ENCODE measurements at regions not wholly inside any gene's neighbourhood (a gene's known extent, or its start where the extent isn't known, plus 50 kb on each side); places are given as distances from the start of the nearest gene placed in this dataset.
"Not testable (repeated sequence)": the region's sequence is repeated elsewhere in the genome, so short reads cannot be mapped to it uniquely, and the experiment has no call there.

DNA sequence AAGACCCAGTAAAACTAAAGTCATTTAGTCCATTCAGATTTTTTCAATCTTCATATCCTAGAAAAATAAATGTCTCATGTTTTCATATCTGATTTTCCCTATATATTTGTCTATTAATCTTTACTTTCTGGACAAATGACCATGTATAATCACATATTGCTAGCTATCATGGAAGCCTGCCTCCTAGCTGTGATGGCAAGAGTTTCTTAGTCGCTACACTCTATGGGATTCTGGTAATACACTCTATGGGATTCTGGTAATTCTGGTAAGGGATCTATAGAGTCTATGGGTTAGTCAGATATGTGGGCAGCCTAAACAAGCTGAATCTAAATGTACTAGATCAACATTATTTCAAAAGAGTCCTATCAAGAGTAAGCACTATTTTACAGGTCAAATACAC is 198.7 kb upstream of the LHX8 start:
- no peak for DNase-seq (ENCODE audit: low read depth in 4 of 6, low spot score in 6 of 6)
- no peaks in the 10 kb centered on the region for H3K36me3 ChIP-seq (ENCODE audit: control insufficient read depth, insufficient read depth, low read length)
- H3K27me3 ChIP-seq (ENCODE audit: control insufficient read depth, insufficient read depth, low read length), result no peaks in the 10 kb centered on the region
- H3K4me3 ChIP-seq (ENCODE audit: low read depth, low read length), result no peak overlapping the region
- no peaks in the 10 kb centered on the region for H3K9me3 ChIP-seq (ENCODE audit: control insufficient read depth, insufficient read depth, low read length)
- no CpG with 5 or more reads among the region's 1 CpG for WGBS (ENCODE audit: insufficient coverage)
- H3K4me1 ChIP-seq (ENCODE audit: control insufficient read depth, insufficient read depth, low read length), result no peaks in the 10 kb centered on the region
- H3K27ac ChIP-seq (ENCODE audit: low read depth, low read length), result no peak overlapping the region

DNA sequence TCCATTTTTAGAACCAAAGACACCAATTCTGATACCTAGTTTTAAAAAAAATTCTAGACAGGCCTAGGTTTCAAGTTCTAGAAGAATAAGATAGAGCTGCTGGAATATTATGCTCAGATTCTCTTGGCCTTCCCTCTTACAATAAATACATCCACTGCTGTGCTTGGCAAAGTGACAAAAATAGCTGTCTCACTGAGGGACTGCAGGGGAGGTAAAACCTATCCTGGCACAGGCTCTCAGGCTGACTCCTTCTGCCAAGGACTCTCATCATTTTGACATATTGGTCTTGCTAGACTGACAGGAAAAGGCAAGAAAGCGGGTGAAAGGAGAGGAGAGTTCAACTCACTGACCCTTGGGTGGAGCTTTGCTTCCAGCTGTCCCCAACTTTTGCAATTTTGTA is 197.0 kb upstream of the LHX8 start:
- WGBS (ENCODE audit: insufficient coverage), result no CpG with 5 or more reads among the region's 1 CpG
- DNase-seq (ENCODE audit: low read depth in 4 of 6, low spot score in 6 of 6), result peak in 3 of 6 donors; percentile 1 to 45 (median 28)

DNA sequence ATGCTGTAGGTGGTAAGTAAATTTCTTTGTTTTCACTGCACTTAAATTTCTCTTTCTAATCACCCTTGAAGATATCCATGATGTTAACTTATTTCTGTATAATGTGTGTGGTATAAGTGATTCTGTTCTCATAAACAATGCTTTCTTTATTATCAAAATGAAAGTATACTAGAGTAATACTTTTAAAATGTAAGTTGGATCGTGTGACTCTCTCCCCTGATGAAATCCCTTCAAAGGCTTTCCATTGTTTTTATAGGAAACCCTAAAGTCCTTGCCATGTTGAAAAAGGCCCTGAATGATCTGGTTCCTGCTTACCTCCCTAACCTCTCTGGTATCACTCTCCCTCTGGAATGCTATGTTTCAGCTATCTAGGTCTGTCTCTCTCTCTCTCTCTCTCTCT is 191.1 kb upstream of the LHX8 start:
- no peaks in the 10 kb centered on the region for H3K4me1 ChIP-seq (ENCODE audit: control insufficient read depth, insufficient read depth, low read length)
- no peak overlapping the region for H3K4me3 ChIP-seq (ENCODE audit: low read depth, low read length)
- H3K36me3 ChIP-seq (ENCODE audit: control insufficient read depth, insufficient read depth, low read length), result no peaks in the 10 kb centered on the region
- DNase-seq (ENCODE audit: low read depth in 4 of 6, low spot score in 6 of 6), result no peak
- H3K27me3 ChIP-seq (ENCODE audit: control insufficient read depth, insufficient read depth, low read length), result no peaks in the 10 kb centered on the region
- no CpG with 5 or more reads among the region's 1 CpG for WGBS (ENCODE audit: insufficient coverage)
- no peaks in the 10 kb centered on the region for H3K9me3 ChIP-seq (ENCODE audit: control insufficient read depth, insufficient read depth, low read length)
- H3K27ac ChIP-seq (ENCODE audit: low read depth, low read length), result no peak overlapping the region

More for the DNA sequence above, 197.0 kb upstream of the LHX8 start:
- Histone ChIP-seq H3K27me3 (ENCODE audit: control insufficient read depth, insufficient read depth, low read length) (no peaks in the 10 kb centered on the region), H3K9me3 (ENCODE audit: control insufficient read depth, insufficient read depth, low read length) (no peaks in the 10 kb centered on the region), H3K36me3 (ENCODE audit: control insufficient read depth, insufficient read depth, low read length) (no peaks in the 10 kb centered on the region), H3K4me3 (ENCODE audit: low read depth, low read length) (no peak overlapping the region), H3K4me1 (ENCODE audit: control insufficient read depth, insufficient read depth, low read length) (no peaks in the 10 kb centered on the region), H3K27ac (ENCODE audit: low read depth, low read length) (no peak overlapping the region)

DNA sequence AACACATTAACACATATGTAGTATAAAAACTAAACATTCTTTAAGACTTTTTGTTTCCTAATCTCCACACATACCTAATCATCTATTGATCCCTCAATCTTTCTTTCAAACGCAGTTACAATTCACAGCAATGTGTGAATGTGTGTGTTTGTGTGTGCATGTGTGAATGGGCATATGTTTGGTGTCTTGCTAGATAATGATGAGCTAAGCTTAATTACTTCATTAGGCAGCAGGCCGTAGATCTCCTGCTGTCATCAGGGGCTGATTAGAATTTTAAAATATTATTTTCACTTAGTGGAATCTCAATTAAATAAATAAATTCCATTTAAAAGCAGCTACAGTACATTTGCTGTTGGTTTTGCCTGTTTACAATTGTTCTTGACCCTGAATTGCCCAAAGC is 187.8 kb upstream of the LHX8 start:
- H3K9me3 ChIP-seq (ENCODE audit: control insufficient read depth, insufficient read depth, low read length), result no peaks in the 10 kb centered on the region
- no CpG with 5 or more reads among the region's 2 CpGs for WGBS (ENCODE audit: insufficient coverage)
- H3K4me1 ChIP-seq (ENCODE audit: control insufficient read depth, insufficient read depth, low read length), result no peaks in the 10 kb centered on the region
- no peak overlapping the region for H3K4me3 ChIP-seq (ENCODE audit: low read depth, low read length)
- H3K36me3 ChIP-seq (ENCODE audit: control insufficient read depth, insufficient read depth, low read length), result no peaks in the 10 kb centered on the region
- peak in 2 of 6 donors; percentile 14 to 29 for DNase-seq (ENCODE audit: low read depth in 4 of 6, low spot score in 6 of 6)
- no peaks in the 10 kb centered on the region for H3K27me3 ChIP-seq (ENCODE audit: control insufficient read depth, insufficient read depth, low read length)
- H3K27ac ChIP-seq (ENCODE audit: low read depth, low read length), result no peak overlapping the region

DNA sequence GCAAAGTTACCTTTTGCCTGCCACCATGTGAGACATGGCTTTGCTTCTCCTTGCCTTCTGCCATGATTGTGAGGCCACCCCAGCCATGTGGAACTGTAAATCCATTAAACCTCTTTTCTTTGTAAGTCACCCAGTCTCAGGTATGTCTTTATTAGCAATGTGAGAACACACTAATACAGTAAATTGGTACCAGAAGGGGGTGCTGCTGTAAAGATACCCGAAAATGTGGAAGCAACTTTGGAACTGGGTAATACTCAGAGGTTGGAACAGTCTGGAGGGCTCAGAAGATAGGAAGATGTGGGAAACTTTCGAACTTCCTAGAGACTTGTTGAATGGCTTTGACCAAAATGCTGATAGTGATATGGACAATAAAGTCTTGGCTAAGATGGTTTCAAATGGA is 184.8 kb upstream of the LHX8 start:
- H3K4me1 ChIP-seq (ENCODE audit: control insufficient read depth, insufficient read depth, low read length); H3K27ac ChIP-seq (ENCODE audit: low read depth, low read length); H3K36me3 ChIP-seq (ENCODE audit: control insufficient read depth, insufficient read depth, low read length); DNase-seq (ENCODE audit: low read depth in 4 of 6, low spot score in 6 of 6); H3K4me3 ChIP-seq (ENCODE audit: low read depth, low read length); H3K27me3 ChIP-seq (ENCODE audit: control insufficient read depth, insufficient read depth, low read length); H3K9me3 ChIP-seq (ENCODE audit: control insufficient read depth, insufficient read depth, low read length): not testable (repeated sequence)
- 83% methylated on average over 2 of the region's 2 CpGs for WGBS (ENCODE audit: insufficient coverage)

DNA sequence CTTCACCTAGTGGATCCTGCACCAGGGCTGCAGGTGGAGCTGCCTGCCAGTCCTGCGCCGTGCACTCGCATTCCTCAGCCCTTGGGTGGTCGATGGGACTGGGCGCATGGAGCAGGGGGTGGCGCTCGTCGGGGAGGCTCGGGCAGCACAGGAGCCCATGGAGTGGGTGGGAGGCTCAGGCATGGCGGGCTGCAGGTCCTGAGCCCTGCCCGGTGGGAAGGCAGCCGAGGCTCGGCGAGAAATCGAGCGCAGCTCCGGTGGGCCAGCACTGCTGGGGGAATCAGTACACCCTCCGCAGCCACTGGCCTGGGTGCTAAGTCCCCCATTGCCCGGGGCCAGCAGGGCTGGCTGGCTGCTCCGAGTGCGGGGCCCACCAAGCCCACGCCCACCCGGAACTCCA is 182.2 kb upstream of the LHX8 start:
- DNase-seq (ENCODE audit: low read depth in 4 of 6, low spot score in 6 of 6); H3K4me3 ChIP-seq (ENCODE audit: low read depth, low read length); H3K27ac ChIP-seq (ENCODE audit: low read depth, low read length); H3K36me3 ChIP-seq (ENCODE audit: control insufficient read depth, insufficient read depth, low read length); H3K9me3 ChIP-seq (ENCODE audit: control insufficient read depth, insufficient read depth, low read length); H3K27me3 ChIP-seq (ENCODE audit: control insufficient read depth, insufficient read depth, low read length); H3K4me1 ChIP-seq (ENCODE audit: control insufficient read depth, insufficient read depth, low read length): not testable (repeated sequence)
- WGBS (ENCODE audit: insufficient coverage), result 99% methylated on average over 9 of the region's 23 CpGs

DNA sequence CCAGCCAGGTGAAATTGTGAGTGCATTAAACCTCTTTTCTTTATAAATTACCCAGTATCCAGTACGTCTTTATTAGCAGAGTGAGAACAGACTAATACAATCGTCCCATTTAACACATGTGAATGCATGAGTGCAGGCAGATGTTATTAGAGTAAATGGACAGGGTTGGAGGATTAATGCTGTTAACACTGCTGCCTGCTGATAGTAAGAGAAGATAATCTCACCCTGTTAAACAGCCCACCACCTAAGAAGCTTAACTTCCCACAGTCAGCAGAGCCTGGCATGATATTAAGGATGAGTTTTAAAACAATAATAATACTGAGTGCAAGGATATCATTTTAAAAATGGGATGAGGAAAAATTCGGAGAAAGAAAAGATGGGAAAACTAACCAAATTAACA is 181.4 kb upstream of the LHX8 start:
- H3K27ac ChIP-seq (ENCODE audit: low read depth, low read length), result no peak overlapping the region
- no peak for DNase-seq (ENCODE audit: low read depth in 4 of 6, low spot score in 6 of 6)
- H3K4me3 ChIP-seq (ENCODE audit: low read depth, low read length), result no peak overlapping the region
- H3K9me3 ChIP-seq (ENCODE audit: control insufficient read depth, insufficient read depth, low read length), result no peaks in the 10 kb centered on the region
- no peaks in the 10 kb centered on the region for H3K36me3 ChIP-seq (ENCODE audit: control insufficient read depth, insufficient read depth, low read length)
- H3K27me3 ChIP-seq (ENCODE audit: control insufficient read depth, insufficient read depth, low read length), result no peaks in the 10 kb centered on the region
- WGBS (ENCODE audit: insufficient coverage), result no CpG with 5 or more reads among the region's 3 CpGs
- H3K4me1 ChIP-seq (ENCODE audit: control insufficient read depth, insufficient read depth, low read length), result no peaks in the 10 kb centered on the region

DNA sequence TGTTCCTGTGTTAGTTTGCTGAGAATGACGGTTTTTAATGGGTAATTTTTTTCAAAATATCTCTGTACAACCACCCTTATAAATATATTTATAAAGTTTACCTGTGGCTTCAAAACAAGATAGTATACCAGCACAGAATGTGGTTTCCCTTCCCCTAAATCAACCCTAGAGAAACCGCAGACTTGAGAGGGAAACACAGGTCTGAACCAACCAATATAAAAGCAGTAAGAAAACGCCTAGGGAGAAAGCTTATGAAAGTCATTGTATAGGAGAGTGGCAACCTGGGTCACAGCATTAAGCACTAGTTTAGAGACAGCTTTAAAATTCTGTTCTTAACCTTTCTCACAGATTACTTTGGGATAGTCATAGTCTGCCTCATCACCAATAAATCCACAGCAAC is 180.6 kb upstream of the LHX8 start:
- peak in 1 of 6 donors; percentile 2 for DNase-seq (ENCODE audit: low read depth in 4 of 6, low spot score in 6 of 6)
- Histone ChIP-seq H3K9me3 (ENCODE audit: control insufficient read depth, insufficient read depth, low read length) (no peaks in the 10 kb centered on the region), H3K4me3 (ENCODE audit: low read depth, low read length) (no peak overlapping the region), H3K27me3 (ENCODE audit: control insufficient read depth, insufficient read depth, low read length) (no peaks in the 10 kb centered on the region), H3K4me1 (ENCODE audit: control insufficient read depth, insufficient read depth, low read length) (no peaks in the 10 kb centered on the region), H3K27ac (ENCODE audit: low read depth, low read length) (no peak overlapping the region), H3K36me3 (ENCODE audit: control insufficient read depth, insufficient read depth, low read length) (no peaks in the 10 kb centered on the region)
- WGBS (ENCODE audit: insufficient coverage), result no CpG with 5 or more reads among the region's 3 CpGs

DNA sequence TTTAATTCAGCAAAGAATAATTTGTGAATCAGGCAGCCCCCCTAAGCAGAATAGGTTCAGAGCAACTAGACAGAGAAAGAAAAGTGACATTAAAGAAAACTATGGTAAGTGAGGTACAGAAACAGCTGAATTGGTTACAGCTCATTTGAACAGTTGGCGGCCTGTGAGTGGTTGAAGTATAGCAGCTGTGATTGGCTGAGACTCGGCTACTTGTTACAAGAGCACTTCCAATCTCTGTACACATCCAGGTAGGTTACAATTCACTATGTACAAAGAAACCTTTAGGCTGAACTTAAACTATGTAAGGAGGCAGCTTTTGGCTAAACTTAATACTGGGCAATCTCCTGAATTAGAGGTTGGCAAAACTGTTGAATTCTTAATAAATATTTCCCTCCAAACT is 171.1 kb upstream of the LHX8 start:
- no peak overlapping the region for H3K27ac ChIP-seq (ENCODE audit: low read depth, low read length)
- no CpG with 5 or more reads among the region's 2 CpGs for WGBS (ENCODE audit: insufficient coverage)
- H3K9me3 ChIP-seq (ENCODE audit: control insufficient read depth, insufficient read depth, low read length), result no peaks in the 10 kb centered on the region
- H3K4me1 ChIP-seq (ENCODE audit: control insufficient read depth, insufficient read depth, low read length), result no peaks in the 10 kb centered on the region
- DNase-seq (ENCODE audit: low read depth in 4 of 6, low spot score in 6 of 6), result no peak
- H3K4me3 ChIP-seq (ENCODE audit: low read depth, low read length), result no peak overlapping the region
- H3K36me3 ChIP-seq (ENCODE audit: control insufficient read depth, insufficient read depth, low read length), result no peaks in the 10 kb centered on the region
- H3K27me3 ChIP-seq (ENCODE audit: control insufficient read depth, insufficient read depth, low read length), result no peaks in the 10 kb centered on the region

DNA sequence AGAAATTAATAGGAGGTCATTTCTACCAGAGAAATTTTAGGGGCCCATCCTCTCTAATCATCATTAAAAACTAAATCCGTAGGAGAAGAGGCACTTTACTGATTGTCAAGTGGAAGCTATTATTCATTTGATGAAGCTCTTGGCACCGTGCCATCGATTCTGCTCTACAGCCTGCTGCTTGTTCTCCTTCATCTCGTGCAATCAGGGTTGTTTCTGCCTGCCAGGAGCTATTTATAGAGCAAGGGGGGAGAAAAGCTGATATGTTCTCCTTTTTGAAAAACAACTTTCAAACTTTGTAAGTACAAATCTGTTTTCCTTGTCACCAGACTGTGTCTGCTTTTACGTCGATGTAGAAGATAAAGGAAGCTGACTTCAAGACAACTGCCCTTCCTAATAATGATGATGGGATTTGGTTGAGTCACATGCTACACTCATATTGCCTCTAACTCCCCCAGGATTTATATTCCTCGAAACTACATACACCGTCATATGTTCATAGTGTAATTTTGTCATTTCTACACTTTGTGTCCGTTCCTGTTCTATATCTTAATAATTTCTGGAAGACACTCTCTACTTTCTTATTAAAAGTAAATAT is 169.6 kb upstream of the LHX8 start:
- no peak overlapping the region for H3K4me3 ChIP-seq (ENCODE audit: low read depth, low read length)
- H3K4me1 ChIP-seq (ENCODE audit: control insufficient read depth, insufficient read depth, low read length), result no peaks in the 10 kb centered on the region
- H3K27me3 ChIP-seq (ENCODE audit: control insufficient read depth, insufficient read depth, low read length), result no peaks in the 10 kb centered on the region
- WGBS (ENCODE audit: insufficient coverage), result no CpG with 5 or more reads among the region's 9 CpGs
- no peaks in the 10 kb centered on the region for H3K36me3 ChIP-seq (ENCODE audit: control insufficient read depth, insufficient read depth, low read length)
- DNase-seq (ENCODE audit: low read depth in 4 of 6, low spot score in 6 of 6), result peak in 5 of 6 donors; percentile 3 to 83 (median 11)
- H3K27ac ChIP-seq (ENCODE audit: low read depth, low read length), result no peak overlapping the region
- no peaks in the 10 kb centered on the region for H3K9me3 ChIP-seq (ENCODE audit: control insufficient read depth, insufficient read depth, low read length)
